ENCODE measurements at regions not wholly inside any gene's neighbourhood (a gene's known extent, or its start where the extent isn't known, plus 50 kb on each side); places are given as distances from the start of the nearest gene placed in this dataset.

- H3K4me1 ChIP-seq (ENCODE audit: control insufficient read depth, insufficient read depth, low read length) = no peaks in the 10 kb centered on the region
- no peak overlapping the region for H3K27ac ChIP-seq (ENCODE audit: low read length)
- no peak overlapping the region for H3K4me3 ChIP-seq (ENCODE audit: low read length in 2 of 2)
- no peaks in the 10 kb centered on the region for H3K27me3 ChIP-seq (ENCODE audit: control insufficient read depth in 1 of 2, insufficient read depth in 2 of 2, low read length in 2 of 2)
- no peaks in the 10 kb centered on the region for H3K36me3 ChIP-seq (ENCODE audit: control insufficient read depth in 2 of 2, insufficient read depth in 2 of 2, low read length in 2 of 2)
- H3K9ac ChIP-seq (ENCODE audit: low read length in 2 of 2) = no peak overlapping the region
- H3K9me3 ChIP-seq (ENCODE audit: control insufficient read depth in 2 of 2, low read length in 2 of 2) = no peaks in the 10 kb centered on the region
Measured at GRCh38 chr13:83197316-83197715, 685.0 kb downstream of the SLITRK1 start.

- Histone ChIP-seq H3K9me3 (ENCODE audit: control insufficient read depth in 2 of 2, low read length in 2 of 2) (peaks cover 0 to 3% of the 10 kb centered on the region in 2 donors), H3K4me3 (ENCODE audit: low read length in 2 of 2) (no peak overlapping the region)
Measured at GRCh38 chr13:83190020-83190419, 692.3 kb downstream of the SLITRK1 start.

GRCh38 chr13:83184819-83185218, 697.5 kb downstream of the SLITRK1 start:
- H3K9ac ChIP-seq (ENCODE audit: low read length in 2 of 2) = no peak overlapping the region
- H3K27me3 ChIP-seq (ENCODE audit: control insufficient read depth in 1 of 2, insufficient read depth in 2 of 2, low read length in 2 of 2) = no peaks in the 10 kb centered on the region
- peaks cover 0 to 3% of the 10 kb centered on the region in 2 donors for H3K9me3 ChIP-seq (ENCODE audit: control insufficient read depth in 2 of 2, low read length in 2 of 2)
- no peaks in the 10 kb centered on the region for H3K36me3 ChIP-seq (ENCODE audit: control insufficient read depth in 2 of 2, insufficient read depth in 2 of 2, low read length in 2 of 2)
- no peak overlapping the region for H3K27ac ChIP-seq (ENCODE audit: low read length)
- no peak overlapping the region for H3K4me3 ChIP-seq (ENCODE audit: low read length in 2 of 2)
- H3K4me1 ChIP-seq (ENCODE audit: control insufficient read depth, insufficient read depth, low read length) = no peaks in the 10 kb centered on the region

More at GRCh38 chr13:83190020-83190419, 692.3 kb downstream of the SLITRK1 start:
- H3K4me1 ChIP-seq (ENCODE audit: control insufficient read depth, insufficient read depth, low read length) = no peaks in the 10 kb centered on the region
- H3K9ac ChIP-seq (ENCODE audit: low read length in 2 of 2) = no peak overlapping the region
- no peak overlapping the region for H3K27ac ChIP-seq (ENCODE audit: low read length)
- no peaks in the 10 kb centered on the region for H3K27me3 ChIP-seq (ENCODE audit: control insufficient read depth in 1 of 2, insufficient read depth in 2 of 2, low read length in 2 of 2)
- H3K36me3 ChIP-seq (ENCODE audit: control insufficient read depth in 2 of 2, insufficient read depth in 2 of 2, low read length in 2 of 2) = no peaks in the 10 kb centered on the region

- Histone ChIP-seq H3K9ac (ENCODE audit: low read length in 2 of 2) (no peak overlapping the region), H3K4me3 (ENCODE audit: low read length in 2 of 2) (no peak overlapping the region), H3K9me3 (ENCODE audit: control insufficient read depth in 2 of 2, low read length in 2 of 2) (peaks cover 0 to 3% of the 10 kb centered on the region in 2 donors), H3K27me3 (ENCODE audit: control insufficient read depth in 1 of 2, insufficient read depth in 2 of 2, low read length in 2 of 2) (no peaks in the 10 kb centered on the region), H3K36me3 (ENCODE audit: control insufficient read depth in 2 of 2, insufficient read depth in 2 of 2, low read length in 2 of 2) (no peaks in the 10 kb centered on the region), H3K4me1 (ENCODE audit: control insufficient read depth, insufficient read depth, low read length) (no peaks in the 10 kb centered on the region), H3K27ac (ENCODE audit: low read length) (no peak overlapping the region)
Measured at GRCh38 chr13:83184150-83184475, 698.2 kb downstream of the SLITRK1 start.

GRCh38 chr13:83183439-83184149, 698.7 kb downstream of the SLITRK1 start:
- Histone ChIP-seq H3K27ac (ENCODE audit: low read length) (no peak overlapping the region), H3K36me3 (ENCODE audit: control insufficient read depth in 2 of 2, insufficient read depth in 2 of 2, low read length in 2 of 2) (no peaks in the 10 kb centered on the region), H3K4me1 (ENCODE audit: control insufficient read depth, insufficient read depth, low read length) (no peaks in the 10 kb centered on the region), H3K9ac (ENCODE audit: low read length in 2 of 2) (no peak overlapping the region), H3K27me3 (ENCODE audit: control insufficient read depth in 1 of 2, insufficient read depth in 2 of 2, low read length in 2 of 2) (no peaks in the 10 kb centered on the region), H3K4me3 (ENCODE audit: low read length in 2 of 2) (no peak overlapping the region), H3K9me3 (ENCODE audit: control insufficient read depth in 2 of 2, low read length in 2 of 2) (peaks cover 0 to 3% of the 10 kb centered on the region in 2 donors)

GRCh38 chr13:83182845-83183244, 699.4 kb downstream of the SLITRK1 start:
- no peaks in the 10 kb centered on the region for H3K36me3 ChIP-seq (ENCODE audit: control insufficient read depth in 2 of 2, insufficient read depth in 2 of 2, low read length in 2 of 2)

GRCh38 chr13:83178008-83178407, 704.3 kb downstream of the SLITRK1 start:
- Histone ChIP-seq H3K4me3 (ENCODE audit: low read length in 2 of 2) (no peak overlapping the region), H3K27ac (ENCODE audit: low read length) (no peak overlapping the region), H3K36me3 (ENCODE audit: control insufficient read depth in 2 of 2, insufficient read depth in 2 of 2, low read length in 2 of 2) (no peaks in the 10 kb centered on the region), H3K4me1 (ENCODE audit: control insufficient read depth, insufficient read depth, low read length) (no peaks in the 10 kb centered on the region), H3K9me3 (ENCODE audit: control insufficient read depth in 2 of 2, low read length in 2 of 2) (no peaks in the 10 kb centered on the region), H3K27me3 (ENCODE audit: control insufficient read depth in 1 of 2, insufficient read depth in 2 of 2, low read length in 2 of 2) (no peaks in the 10 kb centered on the region), H3K9ac (ENCODE audit: low read length in 2 of 2) (no peak overlapping the region)

More at GRCh38 chr13:83182845-83183244, 699.4 kb downstream of the SLITRK1 start:
- no peak overlapping the region for H3K27ac ChIP-seq (ENCODE audit: low read length)
- no peaks in the 10 kb centered on the region for H3K4me1 ChIP-seq (ENCODE audit: control insufficient read depth, insufficient read depth, low read length)
- H3K9ac ChIP-seq (ENCODE audit: low read length in 2 of 2) = no peak overlapping the region
- H3K4me3 ChIP-seq (ENCODE audit: low read length in 2 of 2) = no peak overlapping the region
- H3K9me3 ChIP-seq (ENCODE audit: control insufficient read depth in 2 of 2, low read length in 2 of 2) = peaks cover 0 to 3% of the 10 kb centered on the region in 2 donors
- H3K27me3 ChIP-seq (ENCODE audit: control insufficient read depth in 1 of 2, insufficient read depth in 2 of 2, low read length in 2 of 2) = no peaks in the 10 kb centered on the region

GRCh38 chr13:83168590-83168989, 713.7 kb downstream of the SLITRK1 start:
- Histone ChIP-seq H3K36me3 (ENCODE audit: control insufficient read depth in 2 of 2, insufficient read depth in 2 of 2, low read length in 2 of 2) (no peaks in the 10 kb centered on the region), H3K27ac (ENCODE audit: low read length) (no peak overlapping the region), H3K9me3 (ENCODE audit: control insufficient read depth in 2 of 2, low read length in 2 of 2) (no peaks in the 10 kb centered on the region), H3K27me3 (ENCODE audit: control insufficient read depth in 1 of 2, insufficient read depth in 2 of 2, low read length in 2 of 2) (no peaks in the 10 kb centered on the region), H3K9ac (ENCODE audit: low read length in 2 of 2) (no peak overlapping the region), H3K4me1 (ENCODE audit: control insufficient read depth, insufficient read depth, low read length) (no peaks in the 10 kb centered on the region), H3K4me3 (ENCODE audit: low read length in 2 of 2) (no peak overlapping the region)

- no peak overlapping the region for H3K9ac ChIP-seq (ENCODE audit: low read length in 2 of 2)
Measured at GRCh38 chr13:83167203-83167602, 715.1 kb downstream of the SLITRK1 start.

GRCh38 chr13:83166550-83166949, 715.7 kb downstream of the SLITRK1 start:
- Histone ChIP-seq H3K36me3 (ENCODE audit: control insufficient read depth in 2 of 2, insufficient read depth in 2 of 2, low read length in 2 of 2) (no peaks in the 10 kb centered on the region), H3K9ac (ENCODE audit: low read length in 2 of 2) (no peak overlapping the region), H3K9me3 (ENCODE audit: control insufficient read depth in 2 of 2, low read length in 2 of 2) (no peaks in the 10 kb centered on the region), H3K27ac (ENCODE audit: low read length) (no peak overlapping the region), H3K27me3 (ENCODE audit: control insufficient read depth in 1 of 2, insufficient read depth in 2 of 2, low read length in 2 of 2) (no peaks in the 10 kb centered on the region), H3K4me1 (ENCODE audit: control insufficient read depth, insufficient read depth, low read length) (no peaks in the 10 kb centered on the region), H3K4me3 (ENCODE audit: low read length in 2 of 2) (no peak overlapping the region)

More at GRCh38 chr13:83167203-83167602, 715.1 kb downstream of the SLITRK1 start:
- no peaks in the 10 kb centered on the region for H3K4me1 ChIP-seq (ENCODE audit: control insufficient read depth, insufficient read depth, low read length)
- no peaks in the 10 kb centered on the region for H3K9me3 ChIP-seq (ENCODE audit: control insufficient read depth in 2 of 2, low read length in 2 of 2)
- H3K27ac ChIP-seq (ENCODE audit: low read length) = no peak overlapping the region
- no peak overlapping the region for H3K4me3 ChIP-seq (ENCODE audit: low read length in 2 of 2)
- H3K36me3 ChIP-seq (ENCODE audit: control insufficient read depth in 2 of 2, insufficient read depth in 2 of 2, low read length in 2 of 2) = no peaks in the 10 kb centered on the region
- H3K27me3 ChIP-seq (ENCODE audit: control insufficient read depth in 1 of 2, insufficient read depth in 2 of 2, low read length in 2 of 2) = no peaks in the 10 kb centered on the region

- Histone ChIP-seq H3K4me3 (ENCODE audit: low read length in 2 of 2) (no peak overlapping the region), H3K9me3 (ENCODE audit: control insufficient read depth in 2 of 2, low read length in 2 of 2) (no peaks in the 10 kb centered on the region), H3K27ac (ENCODE audit: low read length) (no peak overlapping the region), H3K36me3 (ENCODE audit: control insufficient read depth in 2 of 2, insufficient read depth in 2 of 2, low read length in 2 of 2) (no peaks in the 10 kb centered on the region), H3K4me1 (ENCODE audit: control insufficient read depth, insufficient read depth, low read length) (no peaks in the 10 kb centered on the region), H3K27me3 (ENCODE audit: control insufficient read depth in 1 of 2, insufficient read depth in 2 of 2, low read length in 2 of 2) (no peaks in the 10 kb centered on the region), H3K9ac (ENCODE audit: low read length in 2 of 2) (no peak overlapping the region)
Measured at GRCh38 chr13:83162493-83162892, 719.8 kb downstream of the SLITRK1 start.

Measured in stomach smooth muscle (tissue), 2 donors.